Stomach (tissue), 8 donors: ENCODE measurements at regions not wholly inside any gene's neighbourhood (a gene's known extent, or its start where the extent isn't known, plus 50 kb on each side); places are given as distances from the start of the nearest gene placed in this dataset.

Source experiments
- DNase-seq, 2 donors: peaks; one replicate each; pipeline versions ENCODE4 v3.0.0 to v3.0.0-alpha.2; 2013 to 2019
- H3K27ac ChIP-seq, 5 donors: fragments of 200-600 bp in 4 of 5; sonication (generic) in 4 of 5; one replicate each; pipeline ENCODE4 v1.5.1; 2013 to 2019; ENCODE audit warnings: mild to moderate bottlenecking in 1 of 5, moderate library complexity in 1 of 5
- H3K27me3 ChIP-seq, 3 donors: fragments of 200-600 bp; sonication (generic); one replicate each; pipeline ENCODE4 v1.5.1; 2017 to 2019; ENCODE audit warnings: mixed run types in 1 of 3
- H3K36me3 ChIP-seq, 4 donors: fragments of 200-600 bp; sonication (generic); 1 replicate in 3 of 4; 2 replicates in 1 of 4; pipeline ENCODE4 v1.5.1; 2016 to 2019
- H3K4me1 ChIP-seq, 4 donors: fragments of 200-600 bp; sonication (generic); one replicate each; pipeline ENCODE4 v1.5.1; 2016 to 2019
- H3K4me3 ChIP-seq, 4 donors: fragments of 200-600 bp; sonication (generic) in 3 of 4; one replicate each; pipeline ENCODE4 v1.5.1; 2016 to 2019; ENCODE audit warnings: mild to moderate bottlenecking in 1 of 4
- H3K9me3 ChIP-seq, 4 donors: fragments of 200-600 bp; sonication (generic); one replicate each; pipeline ENCODE4 v1.5.1; 2016 to 2019
- CTCF ChIP-seq, 7 experiments: fragments of 450-650 bp in 4 of 7; fragments of 200-600 bp in 3 of 7; sonication (generic) in 3 of 7; IDR thresholded peaks; one replicate each; pipeline ENCODE4 v1.5.1; 2016 to 2019; ENCODE audit warnings: antibody characterized with exemption in 7 of 7, control low read depth in 2 of 7, mild to moderate bottlenecking in 1 of 7
- EP300 ChIP-seq: sonication (generic); formaldehyde crosslinking; IDR thresholded peaks from one replicate; pipeline ENCODE4 v1.6.1; 2017; ENCODE audit warnings: antibody characterized with exemption
- POLR2A ChIP-seq, 4 donors: fragments of 450-650 bp; IDR thresholded peaks; one replicate each; pipeline ENCODE4 v1.6.1; 2016; ENCODE audit warnings: antibody characterized with exemption in 4 of 4, control low read depth in 2 of 4, mild to moderate bottlenecking in 1 of 4, moderate library complexity in 1 of 4
- POLR2AphosphoS5 ChIP-seq, 3 donors: sonication (generic); formaldehyde crosslinking; IDR thresholded peaks; one replicate each; pipeline ENCODE4 v1.6.1; 2016; ENCODE audit warnings: antibody characterized with exemption in 3 of 3
- WGBS, 5 donors: extraction: QIAGEN DNeasy Blood & Tissue Kit in 3 of 5; methylation state at CpG; one replicate each; pipeline versions ENCODE4 v1.1.5 to v1.1.7; 2013 to 2018; 5-methylcytosine and 5-hydroxymethylcytosine counted together
- intact Hi-C: fragments of 100-400 bp; cut with DNase I; formaldehyde crosslinking; loops from one replicate; pipeline ENCODE4 v1.15.1; 2023; ENCODE audit warnings: low total_unique reads
- donor health status: healthy with polysubstance abuse.
- donor health status: Bipolar disorder and iron deficiency.
- donor health status: healthy.

GRCh38 chr4:84407554-84408407 is 91.3 kb downstream of the NKX6-1 start:
- Histone ChIP-seq H3K36me3 (no peaks in the 10 kb centered on the region), H3K4me3 (no peak overlapping the region), H3K27me3 (no peaks in the 10 kb centered on the region), H3K4me1 (peaks cover 0 to 14% (median 3%) of the 10 kb centered on the region in 4 donors), H3K9me3 (no peaks in the 10 kb centered on the region), H3K27ac (no peak overlapping the region)
- no peak for TF ChIP-seq CTCF (IDR thresholded peaks at IDR 0.05)
- no peak for TF ChIP-seq POLR2A (IDR thresholded peaks at IDR 0.05)
- no peak for TF ChIP-seq POLR2AphosphoS5 (IDR thresholded peaks at IDR 0.05)
- TF ChIP-seq EP300: no peak
- intact Hi-C loops: no loop called here
- DNase-seq: no peak
- 72 to 82% (median 81%) methylated on average over 6 of the region's 6 CpGs for WGBS, 5 donors

- Histone ChIP-seq H3K36me3 (no peaks in the 10 kb centered on the region), H3K9me3 (no peaks in the 10 kb centered on the region), H3K4me1 (no peaks in the 10 kb centered on the region), H3K4me3 (no peak overlapping the region), H3K27ac (no peak overlapping the region), H3K27me3 (no peaks in the 10 kb centered on the region)
- WGBS, 5 donors: 72 to 83% (median 78%) methylated on average over 4 of the region's 4 CpGs
- TF ChIP-seq POLR2A (IDR thresholded peaks at IDR 0.05) (no peak), POLR2AphosphoS5 (IDR thresholded peaks at IDR 0.05) (no peak), EP300 (no peak), CTCF (IDR thresholded peaks at IDR 0.05) (no peak)
- no peak for DNase-seq
- intact Hi-C loops: no loop called here
Measured at GRCh38 chr4:84403656-84404055, 95.4 kb downstream of the NKX6-1 start.

GRCh38 chr4:84401701-84402306 is 97.3 kb downstream of the NKX6-1 start:
- Histone ChIP-seq H3K9me3 (no peaks in the 10 kb centered on the region), H3K27me3 (no peaks in the 10 kb centered on the region), H3K27ac (no peak overlapping the region), H3K4me1 (no peaks in the 10 kb centered on the region), H3K36me3 (no peaks in the 10 kb centered on the region), H3K4me3 (no peak overlapping the region)
- intact Hi-C loops: no loop called here
- WGBS, 5 donors: 20 to 36% (median 27%) methylated on average over 3 of the region's 3 CpGs
- TF ChIP-seq EP300 (no peak), CTCF (IDR thresholded peaks at IDR 0.05) (no peak), POLR2A (IDR thresholded peaks at IDR 0.05) (no peak), POLR2AphosphoS5 (IDR thresholded peaks at IDR 0.05) (no peak)
- peak in 1 of 2 donors; percentile 68 for DNase-seq

- DNase-seq: no peak
- WGBS, 5 donors: 63 to 81% (median 75%) methylated on average over 3 of the region's 3 CpGs
- Histone ChIP-seq H3K4me1 (no peaks in the 10 kb centered on the region), H3K27me3 (no peaks in the 10 kb centered on the region), H3K36me3 (no peaks in the 10 kb centered on the region), H3K4me3 (no peak overlapping the region), H3K9me3 (no peaks in the 10 kb centered on the region), H3K27ac (no peak overlapping the region)
- TF ChIP-seq EP300: no peak
- no peak for TF ChIP-seq CTCF (IDR thresholded peaks at IDR 0.05)
- TF ChIP-seq POLR2AphosphoS5 (IDR thresholded peaks at IDR 0.05): no peak
- TF ChIP-seq POLR2A (IDR thresholded peaks at IDR 0.05): no peak
- intact Hi-C loops: no loop called here
Measured at GRCh38 chr4:84394386-84394785, 104.7 kb downstream of the NKX6-1 start.
